IPS-NIHi11 (cell line): ENCODE measurements at regions not wholly inside any gene's neighbourhood (a gene's known extent, or its start where the extent isn't known, plus 50 kb on each side); places are given as distances from the start of the nearest gene placed in this dataset.

Experiments
- DNase-seq: peaks from one replicate; pipeline ENCODE4 v3.0.0; 2012; ENCODE audit warnings: mixed read lengths, low spot score

GRCh38 chr4:19722404-19722803 lies 529.3 kb upstream of the SLIT2 start:
- DNase-seq, result no peak

GRCh38 chr4:19721587-19721986 lies 530.1 kb upstream of the SLIT2 start:
- DNase-seq, result no peak

GRCh38 chr4:19720610-19721009 lies 531.1 kb upstream of the SLIT2 start:
- no peak for DNase-seq

- no peak for DNase-seq
These were observed 531.5 kb upstream of the SLIT2 start for GRCh38 chr4:19720190-19720589.

- DNase-seq, result no peak
These were observed 539.8 kb upstream of the SLIT2 start for GRCh38 chr4:19711871-19712270.

GRCh38 chr4:19707876-19708275 lies 543.8 kb upstream of the SLIT2 start:
- DNase-seq, result no peak

- no peak for DNase-seq
These were observed 548.3 kb upstream of the SLIT2 start for GRCh38 chr4:19703391-19703790.

- DNase-seq, result no peak
These were observed 550.7 kb upstream of the SLIT2 start for GRCh38 chr4:19700992-19701391.

GRCh38 chr4:19698961-19699360 lies 552.7 kb upstream of the SLIT2 start:
- no peak for DNase-seq

- DNase-seq, result no peak
These were observed 556.9 kb upstream of the SLIT2 start for GRCh38 chr4:19694812-19695211.

- peak; percentile 9 for DNase-seq
These were observed 557.7 kb upstream of the SLIT2 start for GRCh38 chr4:19693936-19694570.

- DNase-seq, result peak; percentile 6
These were observed 562.2 kb upstream of the SLIT2 start for GRCh38 chr4:19689511-19689910.

GRCh38 chr4:19686456-19686855 lies 565.2 kb upstream of the SLIT2 start:
- DNase-seq, result no peak

- no peak for DNase-seq
These were observed 567.6 kb upstream of the SLIT2 start for GRCh38 chr4:19684084-19684483.

- no peak for DNase-seq
These were observed 568.3 kb upstream of the SLIT2 start for GRCh38 chr4:19683426-19683825.

GRCh38 chr4:19677211-19677610 lies 574.5 kb upstream of the SLIT2 start:
- DNase-seq, result no peak

- DNase-seq, result no peak
These were observed 576.4 kb upstream of the SLIT2 start for GRCh38 chr4:19675172-19675811.

- no peak for DNase-seq
These were observed 592.6 kb upstream of the SLIT2 start for GRCh38 chr4:19659101-19659500.

GRCh38 chr4:19657856-19658255 lies 593.8 kb upstream of the SLIT2 start:
- no peak for DNase-seq

- DNase-seq, result no peak
These were observed 596.0 kb upstream of the SLIT2 start for GRCh38 chr4:19655666-19656065.

GRCh38 chr4:19650903-19651864 lies 600.5 kb upstream of the SLIT2 start:
- DNase-seq, result no peak

GRCh38 chr4:19645589-19645988 lies 606.1 kb upstream of the SLIT2 start:
- DNase-seq, result no peak

GRCh38 chr4:19636451-19636850 lies 615.3 kb upstream of the SLIT2 start:
- no peak for DNase-seq
